ENCODE measurements at regions not wholly inside any gene's neighbourhood (a gene's known extent, or its start where the extent isn't known, plus 50 kb on each side); places are given as distances from the start of the nearest gene placed in this dataset.
A peak's percentile ranks its signal among the peaks of the same experiment; 100 is the strongest.

- H3K4me1 ChIP-seq (ENCODE audit: control insufficient read depth in 1 of 2, extremely low read depth in 1 of 2, insufficient read depth in 2 of 2, low read length in 2 of 2) = peaks cover 0 to 8% of the 10 kb centered on the region in 2 experiments
- no peak for ATAC-seq (replicated peaks in 1 of 4)
- ChIA-PET POLR2A (no interaction called here), CTCF (interaction anchor here in 1 of 2 donors (0.6 kb wide), 1 partner anchor 10 kb away, joined by 3 read pairs; no protein-coding TSS in a partner anchor)
- H3K36me3 Mint-ChIP-seq = no peaks in the 10 kb centered on the region
- H3K4me3 ChIP-seq (ENCODE audit: control insufficient read depth in 1 of 2, extremely low read depth in 1 of 2, low read length in 1 of 2) = no peak overlapping the region
- H3K9me3 Mint-ChIP-seq = no peaks in the 10 kb centered on the region
- H3K27ac ChIP-seq (ENCODE audit: low read length) = no peak overlapping the region
- no peaks in the 10 kb centered on the region for H3K36me3 ChIP-seq (ENCODE audit: control insufficient read depth in 2 of 2, extremely low read depth in 1 of 2, insufficient read depth in 1 of 2, low read length in 1 of 2)
- H3K4me3 Mint-ChIP-seq = no peak overlapping the region
- no peak for DNase-seq
- peaks cover 52 to 55% of the 10 kb centered on the region in 2 donors for H3K27me3 Mint-ChIP-seq
- 14% methylated on average over 13 of the region's 16 CpGs for WGBS (ENCODE audit: insufficient coverage)
- H3K9me3 ChIP-seq = no peaks in the 10 kb centered on the region
- H3K4me1 Mint-ChIP-seq = peaks cover 11 to 25% (median 17%) of the 10 kb centered on the region in 3 donors
- peaks cover 26 to 44% of the 10 kb centered on the region in 2 experiments for H3K27me3 ChIP-seq (replicated peaks in 1 of 2; ENCODE audit: control insufficient read depth in 2 of 2, extremely low read depth in 1 of 2, insufficient read depth in 2 of 2, low read length in 1 of 2)
- no peak overlapping the region for H3K27ac Mint-ChIP-seq
These were observed 102.7 kb upstream of the TENM3 start for GRCh38 chr4:182140547-182140946.

- Histone ChIP-seq H3K9me3 (no peaks in the 10 kb centered on the region), H3K27me3 (replicated peaks in 1 of 2; ENCODE audit: control insufficient read depth in 2 of 2, extremely low read depth in 1 of 2, insufficient read depth in 2 of 2, low read length in 1 of 2) (peaks cover 29 to 44% of the 10 kb centered on the region in 2 experiments), H3K4me3 (ENCODE audit: control insufficient read depth in 1 of 2, extremely low read depth in 1 of 2, low read length in 1 of 2) (no peak overlapping the region), H3K27ac (ENCODE audit: low read length) (no peak overlapping the region), H3K4me1 (ENCODE audit: control insufficient read depth in 1 of 2, extremely low read depth in 1 of 2, insufficient read depth in 2 of 2, low read length in 2 of 2) (peaks cover 0 to 8% of the 10 kb centered on the region in 2 experiments), H3K36me3 (ENCODE audit: control insufficient read depth in 2 of 2, extremely low read depth in 1 of 2, insufficient read depth in 1 of 2, low read length in 1 of 2) (no peaks in the 10 kb centered on the region)
- no peak for ATAC-seq (replicated peaks in 1 of 4)
- ChIA-PET CTCF (interaction anchor here in 1 of 2 donors (0.6 kb wide), 1 partner anchor 9 kb away, joined by 3 read pairs; no protein-coding TSS in a partner anchor), POLR2A (no interaction called here)
- DNase-seq = no peak
- peaks cover 11 to 25% (median 18%) of the 10 kb centered on the region in 3 donors for H3K4me1 Mint-ChIP-seq
- H3K27me3 Mint-ChIP-seq = peaks cover 55 to 58% of the 10 kb centered on the region in 2 donors
- WGBS (ENCODE audit: insufficient coverage) = 12% methylated on average over 25 of the region's 26 CpGs
- no peaks in the 10 kb centered on the region for H3K36me3 Mint-ChIP-seq
- no peaks in the 10 kb centered on the region for H3K9me3 Mint-ChIP-seq
- H3K27ac Mint-ChIP-seq = no peak overlapping the region
- H3K4me3 Mint-ChIP-seq = no peak overlapping the region
These were observed 102.1 kb upstream of the TENM3 start for GRCh38 chr4:182141061-182141460.

GRCh38 chr4:182142176-182143085, 100.8 kb upstream of the TENM3 start:
- Histone ChIP-seq H3K9me3 (no peaks in the 10 kb centered on the region), H3K27me3 (replicated peaks in 1 of 2; ENCODE audit: control insufficient read depth in 2 of 2, extremely low read depth in 1 of 2, insufficient read depth in 2 of 2, low read length in 1 of 2) (peaks cover 24 to 44% of the 10 kb centered on the region in 2 experiments), H3K4me1 (ENCODE audit: control insufficient read depth in 1 of 2, extremely low read depth in 1 of 2, insufficient read depth in 2 of 2, low read length in 2 of 2) (peaks cover 0 to 8% of the 10 kb centered on the region in 2 experiments), H3K36me3 (ENCODE audit: control insufficient read depth in 2 of 2, extremely low read depth in 1 of 2, insufficient read depth in 1 of 2, low read length in 1 of 2) (no peaks in the 10 kb centered on the region), H3K4me3 (ENCODE audit: control insufficient read depth in 1 of 2, extremely low read depth in 1 of 2, low read length in 1 of 2) (no peak overlapping the region), H3K27ac (ENCODE audit: low read length) (no peak overlapping the region)
- Mint-ChIP-seq H3K36me3 (no peaks in the 10 kb centered on the region), H3K9me3 (no peaks in the 10 kb centered on the region), H3K27ac (no peak overlapping the region), H3K4me3 (peak overlapping the region in 1 of 3 donors; percentile 72), H3K27me3 (peaks cover 60 to 62% of the 10 kb centered on the region in 2 donors), H3K4me1 (peaks cover 11 to 25% (median 18%) of the 10 kb centered on the region in 3 donors)
- no peak for ATAC-seq (replicated peaks in 1 of 4)
- 13% methylated on average over 58 of the region's 65 CpGs for WGBS (ENCODE audit: insufficient coverage)
- ChIA-PET POLR2A (no interaction called here), CTCF (no interaction called here)
- DNase-seq = no peak

GRCh38 chr4:182143086-182143821, 99.9 kb upstream of the TENM3 start:
- no peak for ATAC-seq (replicated peaks in 1 of 4)
- Histone ChIP-seq H3K27me3 (replicated peaks in 1 of 2; ENCODE audit: control insufficient read depth in 2 of 2, extremely low read depth in 1 of 2, insufficient read depth in 2 of 2, low read length in 1 of 2) (peaks cover 25 to 44% of the 10 kb centered on the region in 2 experiments), H3K9me3 (no peaks in the 10 kb centered on the region), H3K4me3 (ENCODE audit: control insufficient read depth in 1 of 2, extremely low read depth in 1 of 2, low read length in 1 of 2) (peak overlapping the region in 1 of 2 donors; percentile 15), H3K4me1 (ENCODE audit: control insufficient read depth in 1 of 2, extremely low read depth in 1 of 2, insufficient read depth in 2 of 2, low read length in 2 of 2) (peaks cover 0 to 8% of the 10 kb centered on the region in 2 experiments), H3K27ac (ENCODE audit: low read length) (no peak overlapping the region), H3K36me3 (ENCODE audit: control insufficient read depth in 2 of 2, extremely low read depth in 1 of 2, insufficient read depth in 1 of 2, low read length in 1 of 2) (no peaks in the 10 kb centered on the region)
- H3K27me3 Mint-ChIP-seq = peaks cover 57 to 59% of the 10 kb centered on the region in 2 donors
- no peaks in the 10 kb centered on the region for H3K36me3 Mint-ChIP-seq
- H3K27ac Mint-ChIP-seq = no peak overlapping the region
- no peak for DNase-seq
- WGBS (ENCODE audit: insufficient coverage) = 12% methylated on average over 28 of the region's 36 CpGs
- POLR2A ChIA-PET = no interaction called here
- H3K9me3 Mint-ChIP-seq = no peaks in the 10 kb centered on the region
- H3K4me3 Mint-ChIP-seq = peak overlapping the region; percentile 54 to 72 (median 61)
- CTCF ChIA-PET = no interaction called here
- H3K4me1 Mint-ChIP-seq = peaks cover 11 to 25% (median 18%) of the 10 kb centered on the region in 3 donors

GRCh38 chr4:182143822-182144625, 99.2 kb upstream of the TENM3 start:
- 3% methylated on average over 49 of the region's 79 CpGs for WGBS (ENCODE audit: insufficient coverage)
- no peak for DNase-seq
- Mint-ChIP-seq H3K4me3 (peak overlapping the region; percentile 54 to 72 (median 61)), H3K4me1 (peaks cover 11 to 23% (median 18%) of the 10 kb centered on the region in 3 donors), H3K36me3 (no peaks in the 10 kb centered on the region), H3K27me3 (peaks cover 51 to 55% of the 10 kb centered on the region in 2 donors), H3K9me3 (no peaks in the 10 kb centered on the region), H3K27ac (no peak overlapping the region)
- Histone ChIP-seq H3K4me1 (ENCODE audit: control insufficient read depth in 1 of 2, extremely low read depth in 1 of 2, insufficient read depth in 2 of 2, low read length in 2 of 2) (peaks cover 0 to 8% of the 10 kb centered on the region in 2 experiments), H3K36me3 (ENCODE audit: control insufficient read depth in 2 of 2, extremely low read depth in 1 of 2, insufficient read depth in 1 of 2, low read length in 1 of 2) (no peaks in the 10 kb centered on the region), H3K4me3 (ENCODE audit: control insufficient read depth in 1 of 2, extremely low read depth in 1 of 2, low read length in 1 of 2) (peak overlapping the region in 1 of 2 donors; percentile 57), H3K27ac (ENCODE audit: low read length) (no peak overlapping the region), H3K9me3 (no peaks in the 10 kb centered on the region), H3K27me3 (replicated peaks in 1 of 2; ENCODE audit: control insufficient read depth in 2 of 2, extremely low read depth in 1 of 2, insufficient read depth in 2 of 2, low read length in 1 of 2) (peaks cover 26 to 44% of the 10 kb centered on the region in 2 experiments)
- ChIA-PET CTCF (no interaction called here), POLR2A (no interaction called here)
- peak in 1 of 4 experiments; percentile 15 for ATAC-seq (replicated peaks in 1 of 4)
